NCI-H1436 (cell line): ENCODE measurements at regions not wholly inside any gene's neighbourhood (a gene's known extent, or its start where the extent isn't known, plus 50 kb on each side); places are given as distances from the start of the nearest gene placed in this dataset.

Experiments
- DNase-seq: peaks from one replicate; lab custom pipeline; 2025; lab: John Stamatoyannopoulos, UW

DNA sequence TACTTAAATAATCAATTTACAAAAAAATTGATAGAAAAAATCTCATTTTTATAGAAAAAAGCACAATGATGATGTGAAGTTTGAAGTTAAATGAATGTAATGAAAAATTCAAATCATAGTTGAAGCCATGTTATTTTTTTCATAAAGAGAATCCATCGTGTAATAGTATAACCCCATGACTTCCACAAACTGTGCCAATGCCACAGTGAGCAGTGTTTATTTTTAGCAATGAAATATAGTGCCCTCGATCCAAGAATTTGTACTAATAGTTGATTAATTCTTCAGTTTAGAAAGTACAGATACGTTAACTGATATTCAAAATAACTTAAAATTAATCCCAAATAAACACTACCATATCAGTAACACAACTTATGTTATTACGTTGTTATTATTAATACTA lies 225.9 kb downstream of the PTPRC start:
- DNase-seq, result no peak

DNA sequence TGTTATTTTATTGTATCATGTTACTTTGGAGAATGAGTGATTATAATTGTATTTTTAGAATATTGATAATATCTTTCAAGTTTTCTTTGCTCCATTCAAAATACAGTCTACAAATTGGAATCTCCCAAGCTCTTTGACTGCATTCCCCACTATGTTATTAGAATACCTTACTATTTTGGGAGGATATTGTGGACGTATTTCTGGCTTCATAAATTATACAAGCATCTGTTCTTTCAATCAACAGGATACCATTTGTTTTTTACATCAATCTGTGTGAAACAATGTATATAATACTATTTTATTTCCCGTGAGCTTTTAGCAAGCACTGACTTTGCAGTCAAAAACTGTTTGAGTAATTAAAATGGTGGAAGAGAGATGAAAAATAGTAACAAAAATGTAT lies 226.5 kb downstream of the PTPRC start:
- no peak for DNase-seq

DNA sequence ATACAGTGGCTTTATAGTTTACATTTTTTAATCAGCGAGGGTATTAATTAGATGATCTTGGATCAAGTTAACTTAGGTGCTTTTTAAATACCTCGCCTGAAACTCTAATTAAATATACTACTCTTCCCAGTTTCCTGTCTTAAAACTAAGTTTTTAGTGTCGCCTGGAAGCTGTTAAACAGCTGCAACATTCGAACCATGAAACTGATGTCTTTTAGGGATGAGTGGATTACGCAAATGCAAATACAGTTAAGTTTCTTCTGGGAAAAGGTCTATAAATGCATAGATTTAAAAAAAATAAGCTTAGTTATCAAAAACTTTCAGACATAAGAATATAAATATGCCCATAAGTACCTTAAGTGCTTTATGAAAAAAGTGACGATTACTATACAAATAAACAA lies 228.3 kb downstream of the PTPRC start:
- no peak for DNase-seq

DNA sequence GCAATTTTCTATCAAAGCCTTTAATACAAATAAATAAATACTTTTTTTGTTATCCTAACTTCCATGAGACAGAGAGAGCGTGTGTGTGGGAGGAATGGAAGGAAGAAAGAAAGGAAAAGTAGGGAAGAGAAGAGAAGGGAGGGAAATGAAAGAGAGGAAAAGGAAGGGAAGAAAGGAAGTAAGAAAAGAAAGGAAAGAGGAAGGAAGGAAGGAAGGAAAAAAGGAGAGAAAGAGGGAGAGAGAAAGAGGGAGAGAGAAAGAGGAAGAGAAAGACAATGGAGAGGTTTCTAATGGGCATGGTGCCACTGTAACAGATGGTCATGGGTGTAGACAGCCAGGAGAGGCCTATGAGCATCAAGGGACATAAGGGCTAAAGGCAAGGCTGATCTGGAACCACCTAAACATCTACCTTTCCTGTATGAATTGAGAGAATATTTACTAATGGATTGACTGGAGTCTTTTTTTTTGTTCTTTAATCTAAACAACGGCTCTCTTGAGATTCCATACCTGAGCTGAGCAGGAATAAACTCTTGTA lies 234.9 kb downstream of the PTPRC start:
- no peak for DNase-seq

DNA sequence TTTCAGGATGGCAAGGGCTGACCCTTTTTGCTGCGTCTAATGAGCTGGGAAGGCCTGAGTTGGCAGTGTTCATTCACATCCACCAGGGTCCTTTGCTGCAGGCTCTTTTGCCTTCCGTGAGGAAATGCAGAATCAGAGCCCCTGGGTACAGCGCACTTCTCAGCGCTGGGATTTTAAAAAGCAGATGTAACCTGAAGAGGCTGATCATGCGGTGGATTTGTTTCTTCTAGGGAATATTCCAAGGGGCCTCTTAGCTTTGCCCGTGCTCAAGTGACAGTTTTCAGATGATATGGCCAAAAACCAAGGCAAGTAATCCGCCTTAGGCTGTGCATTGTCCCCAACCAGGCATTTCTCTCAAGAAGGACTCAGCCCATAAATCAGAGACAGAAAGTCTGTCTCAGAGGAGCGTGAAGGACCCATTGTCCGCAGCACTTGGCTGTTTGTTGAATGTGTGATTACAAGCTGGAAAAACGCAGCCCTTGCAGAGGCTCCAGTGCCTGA lies 237.6 kb downstream of the PTPRC start:
- peak; percentile 72 for DNase-seq

DNA sequence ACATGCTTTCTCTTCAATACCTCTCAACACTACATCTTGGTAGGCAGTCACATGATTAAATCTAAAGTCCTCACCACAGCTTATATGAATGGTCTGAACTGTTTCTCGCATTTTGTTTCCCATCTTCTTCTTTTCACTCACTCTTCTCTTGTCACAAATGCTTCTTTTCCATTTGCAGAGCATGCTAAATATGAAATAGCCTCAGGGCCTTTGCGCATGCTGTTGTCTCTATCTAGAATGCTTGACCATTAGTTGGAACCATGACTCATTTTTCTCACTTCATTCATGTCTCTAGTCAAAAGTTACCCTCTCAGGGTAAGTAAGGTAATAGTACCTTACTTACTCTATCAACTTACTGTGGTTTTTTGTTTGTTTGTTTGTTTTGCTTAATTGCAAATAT lies 239.7 kb downstream of the PTPRC start:
- DNase-seq, result no peak

DNA sequence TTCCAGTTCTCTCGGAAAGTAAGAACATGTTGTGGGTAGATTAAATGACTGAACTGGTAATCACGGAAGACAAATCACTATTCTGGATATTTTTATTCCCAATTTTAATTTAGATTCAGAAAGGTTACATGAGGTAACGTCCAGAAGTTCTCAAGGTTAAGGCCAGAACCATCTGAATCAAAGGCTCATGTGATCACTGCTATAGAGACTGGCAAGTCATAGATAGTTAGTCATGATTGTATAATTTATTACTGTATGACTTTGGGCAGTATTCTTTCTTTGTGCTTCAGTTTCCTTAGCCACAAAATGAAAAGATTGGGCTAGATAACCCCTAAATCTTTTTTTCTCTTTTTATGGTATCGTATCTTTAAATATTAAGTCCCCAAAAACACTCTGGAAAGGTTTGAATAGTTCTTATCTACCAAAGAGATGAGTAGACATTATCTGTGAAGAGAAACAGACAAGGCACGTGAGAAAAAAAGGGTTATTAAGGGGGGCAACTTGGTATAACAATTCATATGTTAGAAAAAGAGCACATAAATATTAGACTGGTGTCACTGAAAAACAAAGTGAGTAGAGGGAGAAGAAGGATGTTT lies 241.0 kb downstream of the PTPRC start:
- DNase-seq, result no peak

DNA sequence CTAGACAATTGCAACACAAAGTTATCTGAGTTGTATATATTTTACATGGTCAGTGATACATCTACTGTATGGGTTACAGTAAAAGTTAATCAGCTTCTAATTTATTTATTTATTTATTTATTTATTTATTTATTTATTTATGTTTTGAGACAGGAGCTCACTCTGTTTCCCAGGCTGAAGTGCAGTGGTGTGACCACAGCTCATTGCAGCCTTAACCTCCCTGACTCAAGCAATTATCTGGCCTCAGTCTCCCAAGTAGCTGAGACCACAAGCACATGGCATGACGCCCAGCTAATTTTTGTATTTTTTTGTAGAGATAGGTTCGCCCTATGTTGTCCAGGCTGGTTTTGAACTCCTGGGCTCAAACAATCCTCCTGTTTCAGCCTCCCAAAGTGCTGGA lies 241.6 kb downstream of the PTPRC start:
- no peak for DNase-seq

DNA sequence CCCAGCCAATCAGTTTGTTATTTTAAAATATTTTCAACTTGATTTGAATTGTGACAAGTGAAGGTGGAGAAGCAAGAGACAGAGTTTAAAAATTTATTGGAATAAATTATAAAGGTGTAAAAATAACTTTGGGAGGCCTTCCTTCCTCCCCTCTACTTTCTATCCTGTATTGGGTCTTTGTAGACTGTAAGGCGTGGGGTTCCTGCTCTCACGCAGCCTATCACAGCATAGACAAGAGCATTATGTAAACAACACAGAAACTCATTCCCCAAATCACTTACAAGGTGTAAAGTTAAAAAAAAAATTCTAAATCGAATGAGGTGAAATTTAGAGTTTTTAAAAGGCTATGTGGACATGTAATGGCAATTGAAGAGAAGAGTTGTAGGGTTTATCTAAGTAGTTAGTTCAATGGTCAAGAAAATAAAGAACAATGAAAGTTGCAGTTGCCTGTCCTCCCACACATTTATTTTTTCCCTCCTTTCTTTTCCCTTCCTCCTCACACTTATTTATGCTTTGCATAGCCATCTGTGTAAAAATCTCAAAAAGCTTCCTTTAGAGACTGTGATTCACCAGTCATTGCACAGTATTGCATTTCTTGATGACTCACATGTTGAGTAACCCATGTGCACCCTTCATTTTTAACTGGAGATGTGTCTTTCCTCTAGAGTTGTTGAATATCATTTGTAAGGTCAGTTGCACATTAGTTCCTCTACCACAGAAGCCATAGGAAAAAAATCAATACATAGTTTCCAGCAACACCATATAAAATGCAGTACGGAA lies 242.2 kb downstream of the PTPRC start:
- DNase-seq, result no peak

DNA sequence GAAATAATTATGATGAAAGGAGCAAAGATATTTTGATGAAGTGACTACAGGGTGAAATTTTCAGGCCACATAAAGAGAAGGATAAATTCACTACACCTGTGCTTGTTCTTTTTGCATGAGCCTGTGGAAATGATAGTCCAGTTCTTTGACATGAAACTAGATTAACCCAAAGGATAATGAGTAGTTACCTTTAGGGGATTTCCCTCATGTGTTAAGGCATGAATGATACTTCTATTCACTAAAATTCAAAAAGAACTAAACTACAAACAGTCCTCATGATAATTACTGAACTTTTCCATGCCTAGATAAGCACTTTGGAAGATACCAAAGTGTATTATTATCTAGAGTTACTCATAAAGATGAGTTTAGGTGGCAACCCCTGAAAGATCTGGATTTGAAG lies 244.3 kb downstream of the PTPRC start:
- DNase-seq, result no peak

DNA sequence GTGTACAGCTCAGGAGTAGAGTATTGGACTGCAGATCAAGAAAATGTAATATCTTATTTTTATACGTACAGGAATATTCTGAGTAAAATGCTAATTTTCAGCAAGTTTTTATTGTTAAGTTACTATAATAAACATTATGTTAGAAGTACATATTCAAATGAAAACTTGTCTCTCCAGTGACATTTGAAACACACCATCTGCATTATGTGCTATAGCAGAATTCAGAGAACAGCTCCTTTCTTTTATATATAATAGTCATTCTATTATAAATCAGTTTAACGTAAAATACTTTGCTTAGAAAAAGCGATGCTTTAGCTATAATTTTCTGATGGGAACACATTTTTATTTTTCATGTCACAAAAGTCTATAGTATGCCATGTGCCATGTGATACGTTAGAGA lies 249.0 kb downstream of the PTPRC start:
- DNase-seq, result no peak

DNA sequence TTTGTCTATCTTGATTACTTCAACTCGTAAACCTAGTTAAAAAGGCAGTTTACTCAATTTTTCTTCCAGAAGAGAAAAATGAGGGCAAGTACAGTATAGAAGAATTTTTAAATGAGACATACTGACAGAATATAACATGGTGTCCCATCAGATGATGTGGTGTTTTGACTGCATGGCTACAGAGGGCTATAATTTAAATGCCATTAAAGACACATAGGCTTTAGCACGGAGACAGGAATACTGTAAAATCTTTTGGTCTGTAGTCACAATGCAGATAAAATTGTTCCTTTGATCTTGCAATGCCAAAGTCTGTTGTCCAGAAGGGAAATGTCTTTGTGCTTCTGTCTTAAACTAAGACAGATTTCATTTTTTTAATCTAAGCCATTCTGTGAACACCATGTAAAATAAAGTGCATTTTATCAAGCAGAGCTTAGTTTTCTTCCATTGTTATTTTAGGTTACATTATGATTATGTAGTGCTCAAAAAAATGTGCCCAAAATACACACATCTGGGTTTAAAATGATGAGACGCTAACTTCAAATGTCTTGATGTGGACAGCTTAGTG lies 249.6 kb downstream of the PTPRC start:
- no peak for DNase-seq

DNA sequence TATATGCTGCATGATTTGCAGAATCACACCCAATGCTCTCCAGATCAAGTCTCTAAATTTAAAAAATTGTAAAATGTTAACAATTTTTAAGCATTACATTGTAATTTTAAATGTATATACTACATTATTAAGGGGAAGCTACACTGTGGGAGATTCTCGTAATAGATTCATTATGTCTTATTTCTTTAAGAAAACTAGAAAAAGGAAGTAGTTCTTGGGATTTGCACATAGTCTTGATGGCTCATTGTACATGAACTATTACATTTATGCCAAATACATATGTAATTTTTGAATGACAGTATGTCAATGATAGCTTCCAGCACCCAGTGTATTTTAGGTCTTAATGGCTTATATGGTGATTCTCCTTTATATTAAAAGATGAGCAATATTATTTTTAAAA lies 250.3 kb downstream of the PTPRC start:
- DNase-seq, result no peak

DNA sequence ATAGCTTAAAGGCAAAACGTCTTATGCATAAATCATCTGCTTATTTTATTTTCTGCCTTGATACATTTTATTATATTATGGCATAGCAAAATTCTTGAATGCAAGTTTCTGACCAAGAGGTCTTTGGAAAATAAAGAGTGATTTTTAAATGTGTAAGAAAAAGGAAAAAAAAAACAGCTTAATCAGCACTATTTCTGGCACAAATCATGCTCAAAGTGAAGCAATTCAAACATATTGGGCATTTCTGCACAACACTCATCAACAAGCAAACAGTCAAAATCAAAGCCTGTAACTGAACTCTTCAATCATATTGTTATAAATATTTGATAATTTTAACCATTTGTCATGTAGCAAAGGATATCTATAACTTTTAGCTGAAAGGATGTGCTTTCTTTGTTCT lies 250.9 kb downstream of the PTPRC start:
- DNase-seq, result no peak

DNA sequence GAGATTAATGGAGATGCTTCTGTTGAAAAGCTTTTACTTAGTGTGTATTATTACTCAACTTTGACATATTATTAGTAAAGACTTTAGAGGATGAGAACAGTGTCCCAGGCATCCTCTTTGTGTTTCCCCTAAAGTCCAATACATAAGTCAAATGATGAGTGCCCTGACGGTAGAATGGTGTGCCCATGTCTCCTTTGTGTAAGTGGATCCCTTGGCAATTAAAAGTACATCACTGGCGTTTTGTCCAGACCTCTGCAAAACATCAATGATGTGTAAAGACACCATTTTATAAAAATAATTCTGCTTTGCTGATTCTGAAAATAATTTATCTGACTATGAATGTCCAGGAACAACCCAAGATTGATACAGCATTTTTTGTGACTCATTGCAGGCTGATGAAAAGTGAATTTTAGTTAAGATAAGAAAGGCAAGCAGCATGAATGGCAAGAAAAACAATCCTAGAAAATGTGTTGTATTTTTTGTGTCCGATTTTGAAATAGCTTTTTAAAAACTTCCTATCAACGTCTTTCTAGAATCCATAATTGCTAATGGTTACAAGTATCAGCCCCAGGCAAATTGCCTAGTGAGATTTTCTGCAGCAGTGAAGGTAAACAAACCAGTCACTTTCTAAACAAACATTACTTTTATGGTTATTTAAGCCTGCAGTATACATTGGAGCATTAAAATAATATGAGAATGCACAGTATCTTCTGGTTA lies 251.5 kb downstream of the PTPRC start:
- peak; percentile 30 for DNase-seq

DNA sequence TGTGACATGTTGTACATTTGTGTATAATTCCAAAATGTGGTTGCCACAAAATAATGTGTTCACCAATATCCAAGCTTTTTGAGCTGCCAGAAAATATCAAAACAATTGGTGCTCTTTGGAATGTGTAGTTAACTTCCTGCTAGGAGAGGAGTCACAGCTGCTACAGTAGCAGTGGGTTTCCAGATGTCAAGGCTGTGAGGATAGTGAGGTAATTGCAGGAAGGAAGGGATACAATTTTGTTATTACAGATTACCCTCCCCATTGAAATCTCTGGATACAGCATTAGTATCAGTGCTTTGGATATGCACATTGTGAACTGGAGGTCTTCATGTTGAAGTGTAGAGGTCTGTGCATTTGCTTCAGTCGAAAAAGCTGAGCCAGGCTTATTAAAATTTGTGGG lies 253.2 kb downstream of the PTPRC start:
- DNase-seq, result no peak

DNA sequence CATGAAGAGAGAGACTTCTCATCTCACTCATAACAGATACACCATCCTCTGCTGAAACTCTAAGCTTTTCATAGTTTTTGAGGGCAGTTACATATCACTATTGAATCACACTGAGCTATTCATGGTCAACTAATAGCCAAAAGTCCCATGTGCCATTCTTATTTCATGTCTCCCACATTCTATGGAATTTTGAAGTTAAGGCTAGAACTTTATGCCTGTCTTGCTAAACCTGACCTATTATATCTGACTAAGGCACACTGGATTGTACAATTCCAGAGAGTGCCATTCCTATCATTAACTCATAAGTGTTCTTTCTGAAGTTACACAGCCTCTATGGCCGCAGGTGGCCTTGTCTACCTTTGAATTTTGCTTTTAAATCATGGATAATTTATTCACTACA lies 254.3 kb downstream of the PTPRC start:
- no peak for DNase-seq

DNA sequence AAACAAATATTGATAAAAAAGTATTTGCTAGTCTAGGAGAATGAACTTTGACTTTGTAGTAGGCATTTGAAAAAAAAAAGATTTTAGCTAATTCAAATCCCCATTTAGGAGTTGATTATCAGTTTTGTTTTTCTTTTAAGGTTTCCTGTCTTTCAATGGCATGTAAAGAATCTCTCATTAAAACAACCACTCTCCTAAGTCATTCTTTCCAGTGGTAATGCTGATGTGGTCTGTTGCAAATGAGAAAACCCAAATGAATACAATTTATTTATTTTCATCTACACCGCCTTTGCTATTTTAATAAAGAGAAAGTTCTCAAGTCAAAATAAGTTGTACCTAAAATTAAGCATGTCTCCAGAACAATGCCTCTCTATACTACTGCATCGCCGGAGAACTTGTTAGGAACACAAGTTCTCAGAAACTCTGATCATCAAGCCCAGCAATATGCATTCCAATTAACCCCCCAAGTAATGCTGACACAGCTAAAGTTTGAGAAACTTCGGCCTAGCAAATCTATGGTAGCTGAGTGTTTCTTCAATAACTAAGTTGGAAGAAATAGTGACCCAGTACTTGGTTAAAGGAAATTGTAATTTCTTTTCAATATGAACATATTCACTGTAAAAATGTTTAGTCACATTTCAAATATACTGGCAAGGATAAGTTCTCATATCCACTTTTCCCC lies 255.1 kb downstream of the PTPRC start:
- no peak for DNase-seq

DNA sequence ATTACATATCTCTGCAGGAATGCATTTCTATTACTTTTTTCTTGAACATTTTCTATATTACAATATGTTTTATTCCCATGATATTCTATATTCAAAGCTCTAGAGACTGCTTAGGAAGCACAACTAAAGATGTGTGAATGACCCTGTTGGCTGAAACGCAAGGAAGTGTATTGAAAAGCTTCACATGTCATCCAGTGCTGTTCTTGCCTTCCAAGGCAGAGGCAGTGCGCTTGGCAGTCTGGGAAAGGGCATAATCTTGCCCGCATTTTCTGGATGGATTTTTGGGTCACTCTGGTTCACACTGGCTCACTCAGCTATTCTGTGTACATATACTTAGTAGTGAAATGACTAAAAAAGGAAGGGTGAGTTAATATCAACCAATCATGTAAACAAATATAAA lies 262.4 kb downstream of the PTPRC start:
- no peak for DNase-seq

DNA sequence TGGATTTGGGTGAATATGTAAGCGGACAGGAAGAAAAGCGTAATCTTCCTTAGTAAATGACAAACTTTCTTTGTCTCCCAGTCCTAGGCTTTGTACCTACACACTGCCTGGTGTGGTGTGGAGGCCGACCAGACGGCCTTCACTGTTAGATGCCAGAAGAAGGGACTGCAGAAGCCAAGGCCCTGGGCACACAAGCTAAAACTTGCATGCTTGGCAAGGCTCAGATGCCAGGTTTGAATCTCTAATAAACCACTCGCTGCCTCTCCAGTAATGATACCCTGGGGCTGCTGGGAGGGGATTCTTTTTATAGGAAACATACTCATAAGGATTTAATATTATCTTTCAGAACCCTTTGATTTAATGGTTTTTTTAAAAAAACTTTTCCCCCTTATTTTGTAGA lies 263.8 kb downstream of the PTPRC start:
- DNase-seq, result no peak

DNA sequence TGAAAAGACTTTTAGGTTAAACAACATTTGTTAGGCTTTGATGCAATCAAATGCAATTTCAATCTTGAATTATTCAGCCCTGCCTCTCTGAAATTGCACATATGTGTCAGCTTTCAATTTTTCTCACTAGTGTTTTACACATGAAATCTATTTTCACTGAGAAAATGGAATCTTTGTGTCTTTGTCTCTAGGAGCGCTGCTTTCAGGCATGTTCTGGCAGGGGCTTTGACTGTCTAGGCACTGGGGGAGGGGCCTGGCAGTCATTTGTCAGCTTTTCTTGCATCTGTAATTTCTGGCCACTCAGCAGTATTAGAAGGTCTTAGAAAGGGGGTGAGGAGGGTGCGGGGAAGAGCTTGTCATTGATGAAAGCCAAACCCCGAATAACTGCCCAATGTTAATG lies 264.4 kb downstream of the PTPRC start:
- DNase-seq, result no peak

DNA sequence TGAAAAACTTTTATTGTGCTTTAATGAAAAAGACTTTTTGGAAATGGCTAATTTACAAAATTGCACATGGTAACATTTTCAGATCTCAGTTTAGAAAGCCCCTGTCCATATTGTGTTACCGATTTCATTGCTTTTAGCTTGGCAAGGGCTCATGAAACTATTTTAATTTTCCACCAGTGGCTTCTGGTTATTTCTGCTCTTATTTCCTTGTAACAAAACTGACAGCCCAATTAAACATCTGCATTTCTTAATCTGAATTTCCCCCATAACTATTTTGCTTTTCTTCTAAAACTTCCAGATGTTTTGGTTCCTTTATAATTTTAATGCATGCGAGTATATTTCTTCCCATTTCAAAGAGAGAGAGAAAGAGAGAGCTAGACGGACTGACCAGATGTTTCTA lies 264.8 kb downstream of the PTPRC start:
- DNase-seq, result no peak
